GM19324 (cell line): ENCODE measurements at regions not wholly inside any gene's neighbourhood (a gene's known extent, or its start where the extent isn't known, plus 50 kb on each side); places are given as distances from the start of the nearest gene placed in this dataset.
"Not testable (repeated sequence)": the region's sequence is repeated elsewhere in the genome, so short reads cannot be mapped to it uniquely, and the experiment has no call there.

ENCODE experiments used
- ATAC-seq: cut with Tn5 transposase; IDR thresholded peaks from one replicate; pipeline ENCODE4 v1.9.1; 2021; ENCODE audit warnings: mild to moderate bottlenecking, moderate library complexity; ENCODE audit not compliant: unreplicated experiment, low FRiP score

DNA sequence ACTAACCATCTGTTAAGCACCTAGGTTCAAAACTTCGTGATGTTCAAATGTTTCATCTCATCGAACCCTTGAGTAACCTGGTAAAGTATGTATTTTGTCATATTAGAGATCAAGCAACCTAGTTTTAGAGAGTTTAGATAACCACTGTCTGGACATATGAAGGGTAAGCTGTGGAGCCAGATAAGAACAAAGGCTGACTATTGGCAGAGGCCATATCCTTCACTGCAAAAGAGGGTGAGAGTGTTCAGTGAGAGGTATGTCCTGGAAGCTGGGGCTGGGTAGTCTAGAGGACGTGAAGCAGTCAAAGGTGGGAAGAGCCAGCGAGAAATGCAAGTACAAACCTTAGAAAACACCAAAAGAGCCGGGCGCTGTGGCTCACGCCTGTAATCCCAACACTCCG lies 573.1 kb upstream of the KLF4 start:
- no peak for ATAC-seq

DNA sequence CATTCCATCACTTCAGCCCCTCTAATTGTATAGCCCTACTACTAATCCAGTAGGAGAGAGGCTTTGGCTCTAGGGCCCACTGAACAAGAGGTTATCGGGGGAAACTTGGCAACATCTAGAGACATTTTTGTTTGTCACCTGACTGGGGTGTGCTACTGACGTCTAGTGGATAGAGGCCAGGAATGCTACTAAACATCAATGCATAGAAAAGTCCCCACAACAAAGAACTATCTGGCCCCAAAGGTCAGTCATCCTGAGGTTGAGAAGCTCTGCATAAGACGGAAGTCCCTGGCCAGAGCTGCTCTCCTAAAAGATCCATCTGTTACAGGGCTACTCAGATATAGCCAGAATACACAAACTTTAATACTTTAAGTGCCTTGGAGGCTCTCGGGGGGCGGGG lies 570.6 kb upstream of the KLF4 start:
- no peak for ATAC-seq

GRCh38 chr9:108058135-108058814 lies 568.7 kb upstream of the KLF4 start:
- ATAC-seq = no peak

- ATAC-seq = no peak
These were observed 568.0 kb upstream of the KLF4 start for GRCh38 chr9:108057421-108058134.

DNA sequence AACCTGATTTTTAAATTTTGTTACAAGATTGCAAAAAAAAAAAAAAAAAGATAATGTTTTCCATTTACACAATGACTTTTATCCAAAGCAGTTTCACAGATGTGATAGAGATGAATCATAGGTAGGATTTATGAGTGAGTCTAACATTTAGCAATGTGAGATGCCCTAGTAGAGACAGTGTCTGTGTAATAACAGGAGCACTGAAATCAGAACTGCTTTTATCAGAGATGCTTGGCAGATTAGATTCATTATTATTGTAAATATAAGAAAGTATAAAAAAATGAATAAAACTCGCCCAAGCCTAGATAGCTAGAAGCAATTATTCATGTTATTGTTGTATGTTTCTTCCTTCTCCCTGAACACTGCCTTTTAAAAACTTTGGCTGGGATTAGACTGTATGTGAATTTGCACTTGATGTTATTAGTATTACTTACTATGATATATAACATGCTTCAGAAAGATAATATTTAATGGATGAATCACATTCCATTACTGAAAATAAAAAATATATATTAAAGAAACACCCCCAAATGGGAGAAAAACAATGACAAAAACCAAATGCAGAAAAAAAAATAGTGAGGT lies 567.3 kb upstream of the KLF4 start:
- no peak for ATAC-seq

DNA sequence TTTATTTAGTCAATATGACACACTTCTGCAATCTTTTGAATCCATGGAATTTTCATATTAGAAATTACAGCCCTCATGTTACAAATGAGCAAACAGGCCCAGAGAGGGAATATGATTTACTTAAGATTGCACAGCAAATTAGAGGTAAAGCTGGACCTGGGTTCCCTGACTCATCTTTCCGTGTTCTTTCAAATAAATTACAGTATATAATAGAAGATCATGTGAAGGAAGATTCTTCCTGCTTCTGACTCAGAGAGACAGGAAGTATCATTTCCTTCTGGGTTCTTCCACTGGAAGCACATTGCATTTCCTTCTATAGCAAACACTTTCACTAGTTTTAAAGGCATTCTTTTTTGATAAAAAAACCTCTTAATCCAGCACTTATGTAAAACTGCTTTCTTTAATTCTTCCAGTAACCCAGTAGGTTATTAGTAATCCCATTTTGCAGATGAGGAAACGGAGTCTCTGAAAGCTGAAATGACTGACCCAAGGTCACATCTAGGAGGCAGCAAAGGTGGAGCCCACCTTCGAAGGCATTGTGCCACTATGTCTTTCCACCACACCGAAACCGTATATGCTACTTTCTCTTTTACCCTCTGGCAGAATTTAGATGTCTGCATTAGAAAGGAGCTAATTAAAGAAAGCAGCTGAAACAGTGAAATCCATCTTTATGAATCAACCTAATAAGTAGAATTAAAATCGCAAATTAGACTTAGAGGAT lies 566.7 kb upstream of the KLF4 start:
- no peak for ATAC-seq

DNA sequence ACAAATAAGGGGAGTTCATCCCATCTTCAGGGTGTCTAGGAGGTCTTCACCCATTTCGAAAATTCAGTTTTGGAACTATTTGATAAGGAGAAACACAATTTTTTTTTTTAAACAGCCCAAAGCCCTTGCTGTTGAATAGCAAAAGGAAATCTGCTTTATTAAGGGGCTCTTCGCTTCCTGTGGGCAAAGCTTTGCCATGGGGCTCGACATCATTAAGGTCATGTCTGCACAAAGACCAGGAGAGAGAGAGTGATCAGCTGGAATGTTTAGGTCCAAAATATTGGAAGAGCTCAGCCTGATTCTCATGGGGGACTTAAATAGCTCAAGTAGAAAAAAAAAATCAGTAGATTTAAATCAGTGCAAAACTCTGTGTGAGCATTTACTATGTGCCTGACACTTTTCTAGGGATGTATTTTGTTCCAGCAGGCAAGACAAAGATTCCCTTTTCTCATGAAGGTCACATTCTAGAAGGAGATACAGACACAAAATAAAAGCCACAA lies 564.6 kb upstream of the KLF4 start:
- no peak for ATAC-seq

DNA sequence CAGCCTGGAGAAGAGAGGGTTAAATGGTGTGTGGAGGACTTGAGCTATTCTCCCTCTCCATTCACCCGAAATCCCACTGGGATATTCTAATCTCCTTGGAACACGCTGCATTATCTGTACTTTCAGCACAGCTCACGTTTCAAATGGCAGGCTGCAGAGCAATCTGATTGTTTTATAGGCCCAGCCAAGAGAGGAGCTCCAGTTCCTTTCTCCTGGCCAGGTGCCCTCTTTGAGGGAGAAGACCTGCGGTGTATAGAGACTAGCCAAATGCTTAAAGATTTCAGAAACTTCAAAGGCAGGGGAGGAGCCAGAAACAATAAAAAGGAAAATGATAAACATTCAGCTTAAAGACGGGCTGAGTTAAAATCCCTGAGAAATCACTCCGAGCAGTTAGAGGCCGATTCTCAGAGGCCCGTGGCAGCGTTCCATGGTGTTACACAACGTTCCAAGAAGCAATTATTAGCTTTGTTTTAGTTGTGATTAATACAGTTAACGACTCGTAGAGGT lies 564.0 kb upstream of the KLF4 start:
- no peak for ATAC-seq

- no peak for ATAC-seq
These were observed 563.0 kb upstream of the KLF4 start for GRCh38 chr9:108052431-108053080.

DNA sequence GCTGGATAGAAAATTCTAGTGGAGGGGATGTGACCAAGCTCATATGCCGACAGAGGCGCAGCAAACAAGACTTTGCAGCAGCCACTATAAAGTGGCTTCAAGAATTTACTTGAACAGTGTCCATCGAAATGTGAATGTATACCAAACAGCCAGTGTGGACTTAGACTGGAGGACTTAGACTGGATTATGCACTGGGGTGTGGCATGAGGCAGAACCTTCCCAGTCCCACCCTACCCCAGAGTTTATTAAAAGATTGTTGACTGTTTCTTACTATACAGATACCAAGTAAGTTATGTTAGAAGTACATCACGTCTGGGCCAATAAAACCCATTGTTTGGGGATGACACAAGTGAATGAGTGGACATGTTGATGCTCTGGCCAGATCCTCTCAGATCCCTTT lies 561.3 kb upstream of the KLF4 start:
- ATAC-seq = no peak

- ATAC-seq = no peak
These were observed 560.3 kb upstream of the KLF4 start for GRCh38 chr9:108049671-108050494.

DNA sequence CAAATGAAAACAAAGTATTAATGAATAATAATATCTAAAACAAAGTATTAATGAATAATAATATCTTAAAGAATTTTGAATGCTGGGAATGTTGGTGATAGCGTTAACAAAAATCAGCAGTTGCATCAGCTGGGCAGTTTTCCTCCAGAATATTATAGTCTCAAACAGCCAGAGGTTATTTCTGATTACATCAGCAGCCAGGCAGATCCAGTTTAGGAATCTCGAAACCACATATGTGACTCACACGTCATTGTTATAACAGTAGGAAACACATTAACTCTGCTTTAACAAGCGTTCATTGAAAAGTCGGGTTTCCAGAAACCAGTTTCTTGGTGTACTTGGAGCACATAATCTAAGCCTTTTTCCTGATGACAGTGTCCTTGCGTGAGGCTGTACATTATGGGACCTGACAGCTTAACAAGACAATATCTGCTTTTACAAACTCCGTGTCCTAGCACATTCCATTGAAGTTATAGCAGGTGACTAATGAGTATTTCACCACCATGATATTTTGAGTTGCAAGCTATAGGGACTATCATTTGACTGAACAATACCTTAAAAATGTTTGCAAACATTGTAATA lies 559.5 kb upstream of the KLF4 start:
- no peak for ATAC-seq

DNA sequence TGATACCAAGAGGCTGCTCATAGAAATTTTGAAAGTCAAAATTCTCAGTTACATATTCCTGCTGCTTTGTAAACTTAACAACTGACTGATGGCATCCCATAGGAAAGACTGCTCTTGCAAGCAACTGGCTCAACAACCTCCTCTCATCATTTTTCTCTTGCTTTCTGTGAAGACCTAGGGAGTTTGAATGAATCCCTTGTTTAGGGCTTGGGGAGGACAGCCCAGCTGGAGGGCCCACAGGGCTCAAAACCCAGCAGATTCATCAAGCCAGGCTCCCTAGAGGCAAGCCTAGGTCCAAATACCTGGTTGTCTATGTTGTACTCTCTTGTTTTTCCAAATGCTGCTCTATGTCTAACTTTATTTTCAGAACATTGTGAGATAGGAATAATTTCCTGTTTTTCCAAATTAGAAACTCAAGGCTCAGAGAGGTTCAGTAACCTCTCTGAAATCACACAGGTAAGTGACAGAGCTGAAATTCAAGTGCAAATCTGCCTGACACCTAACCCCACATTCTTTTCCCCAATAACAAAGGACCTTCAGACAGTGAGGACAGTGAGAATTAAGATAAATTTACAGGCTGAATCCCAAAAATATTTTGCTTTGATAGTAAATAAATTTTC lies 558.9 kb upstream of the KLF4 start:
- ATAC-seq = no peak

DNA sequence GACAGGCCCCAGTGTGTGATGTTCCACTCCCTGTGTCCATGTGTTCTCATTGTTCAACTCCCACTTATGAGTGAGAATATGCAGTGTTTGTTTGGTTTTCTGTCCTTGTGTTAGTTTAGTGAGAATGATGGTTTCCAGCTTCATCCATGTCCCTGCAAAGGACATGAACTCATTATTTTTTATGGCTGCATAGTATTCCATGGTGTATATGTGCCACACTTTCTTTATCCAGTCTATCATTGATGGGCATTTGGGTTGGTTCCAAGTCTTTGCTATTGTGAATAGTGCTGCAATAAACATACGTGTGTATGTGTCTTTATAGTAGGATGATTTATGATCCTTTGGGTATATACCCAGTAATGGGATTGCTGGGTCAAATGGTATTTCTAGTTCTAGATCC lies 558.2 kb upstream of the KLF4 start:
- ATAC-seq = not testable (repeated sequence)

DNA sequence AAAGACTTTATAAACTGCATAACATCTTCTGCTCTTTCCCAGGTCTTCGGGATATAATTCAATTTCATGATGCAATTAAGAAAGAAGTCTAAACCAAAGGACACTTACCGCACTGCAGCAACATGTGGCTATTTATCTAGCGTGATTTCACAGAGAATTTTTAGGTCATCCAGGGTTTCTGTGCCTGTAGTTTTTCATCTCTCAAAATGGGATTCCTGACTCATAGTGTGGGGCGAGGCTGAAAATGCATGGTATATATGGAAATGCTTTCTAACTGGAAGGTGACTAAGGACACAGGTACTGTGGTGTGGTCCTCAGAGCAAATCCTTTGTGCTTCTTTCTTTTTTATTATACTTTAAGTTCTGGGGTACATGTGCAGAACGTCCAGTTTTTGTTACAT lies 557.7 kb upstream of the KLF4 start:
- ATAC-seq = no peak

GRCh38 chr9:108045851-108046250 lies 556.3 kb upstream of the KLF4 start:
- ATAC-seq = no peak

DNA sequence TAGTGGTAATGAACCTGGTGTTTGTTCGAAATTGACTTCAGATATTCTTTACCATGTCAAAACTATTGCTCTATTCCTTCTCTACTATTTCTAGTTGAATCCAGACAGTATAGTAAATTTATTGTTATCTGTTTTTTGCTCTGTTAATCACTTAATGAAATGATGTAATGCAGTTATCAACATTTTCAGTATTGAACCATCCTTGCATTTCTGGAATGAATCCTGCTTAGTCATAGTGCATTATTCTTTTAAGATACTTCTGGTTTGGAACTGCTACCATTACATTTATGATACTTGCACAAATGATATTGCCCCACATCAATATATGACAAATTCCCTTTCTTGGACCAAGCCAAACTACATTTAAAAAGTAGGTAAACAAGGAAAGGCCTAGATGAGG lies 554.0 kb upstream of the KLF4 start:
- ATAC-seq = no peak

DNA sequence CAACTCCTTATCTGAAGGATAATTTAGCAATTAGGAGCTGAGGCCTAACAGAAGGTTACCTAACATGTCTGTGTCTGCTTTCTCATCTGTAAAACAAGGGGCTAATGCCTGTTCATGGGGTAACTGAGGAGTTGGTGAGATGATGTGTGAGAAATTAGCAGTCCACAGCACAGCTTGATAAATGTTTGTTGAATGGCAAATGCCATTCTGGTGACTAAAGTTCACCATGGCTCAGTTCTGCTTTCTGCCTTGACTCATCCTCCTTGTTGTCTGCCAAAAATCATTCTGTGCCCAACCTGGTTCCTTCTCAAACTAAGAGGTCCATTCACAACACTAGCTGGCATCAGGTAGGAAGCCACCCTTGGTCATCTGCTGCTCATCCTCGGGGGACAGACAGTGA lies 552.0 kb upstream of the KLF4 start:
- ATAC-seq = no peak

GRCh38 chr9:108040783-108041182 lies 551.2 kb upstream of the KLF4 start:
- ATAC-seq = no peak
